PC-9 (cell line): ENCODE measurements at regions not wholly inside any gene's neighbourhood (a gene's known extent, or its start where the extent isn't known, plus 50 kb on each side); places are given as distances from the start of the nearest gene placed in this dataset.

Source experiments
- BruUV-seq: library from RNA; stranded (reverse); fragments of 400-500 nt; replicated peaks from 2 replicates; lab custom pipeline; 2021; lab: Mats Ljungman, UMichigan
- CTCF ChIA-PET: fragments of 300-600 bp; sonication (Branson Sonifier 250); formaldehyde crosslinking; loops from one replicate; lab custom pipeline; 2022; ENCODE audit warnings: antibody characterized with exemption; lab: Charles Lee
- POLR2A ChIA-PET: fragments of 300-600 bp; sonication (Branson Sonifier 250); formaldehyde crosslinking; loops from one replicate; lab custom pipeline; 2022; ENCODE audit warnings: antibody characterized with exemption; ENCODE audit not compliant: unreplicated experiment; lab: Charles Lee
- DNase-seq, 2 experiments: peaks; one replicate each; pipeline versions ENCODE4 v3.0.0 to v3.0.0-alpha.2; 2015 to 2022; ENCODE audit warnings: mixed read lengths in 1 of 2
- H2AFZ ChIP-seq: fragments of 200-600 bp; sonication (generic); 2 replicates; pipeline ENCODE4 v1.8.1; 2017; ENCODE audit warnings: antibody characterized with exemption
- H3F3A ChIP-seq: fragments of 200-600 bp; sonication (generic); 2 replicates; pipeline ENCODE4 v1.8.1; 2017; ENCODE audit warnings: antibody characterized with exemption, mild to moderate bottlenecking, low read depth; ENCODE audit not compliant: insufficient read depth
- H3K27ac ChIP-seq: fragments of 200-600 bp; sonication (generic); 2 replicates; pipeline ENCODE4 v1.6.1; 2016; ENCODE audit warnings: mixed run types
- H3K27me3 ChIP-seq: fragments of 200-600 bp; sonication (generic); 2 replicates; pipeline ENCODE4 v1.6.1; 2016; ENCODE audit warnings: low read depth, mixed run types; ENCODE audit not compliant: insufficient read depth
- H3K36me3 ChIP-seq: fragments of 200-600 bp; sonication (generic); 2 replicates; pipeline ENCODE4 v1.6.1; 2016; ENCODE audit warnings: low read depth, mixed run types
- H3K4me1 ChIP-seq: fragments of 200-600 bp; sonication (generic); replicated peaks from 2 replicates; pipeline ENCODE4 v1.6.1; 2016; ENCODE audit warnings: mixed run types; ENCODE audit not compliant: insufficient read depth
- H3K4me2 ChIP-seq: fragments of 200-600 bp; sonication (generic); 2 replicates; pipeline ENCODE4 v1.6.1; 2017; ENCODE audit warnings: mixed run types
- H3K4me3 ChIP-seq: fragments of 200-600 bp; sonication (generic); 2 replicates; pipeline ENCODE4 v1.6.1; 2016; ENCODE audit warnings: mixed run types
- H3K79me2 ChIP-seq: fragments of 200-600 bp; sonication (generic); 2 replicates; pipeline ENCODE4 v1.6.1; 2017; ENCODE audit warnings: low read depth, mixed run types
- H3K9me2 ChIP-seq: fragments of 200-600 bp; sonication (generic); 2 replicates; pipeline ENCODE4 v1.8.1; 2017; ENCODE audit warnings: mild to moderate bottlenecking; ENCODE audit not compliant: insufficient read depth
- H3K9me3 ChIP-seq: fragments of 200-600 bp; sonication (generic); 2 replicates; pipeline ENCODE4 v1.8.1; 2016; ENCODE audit warnings: low read depth; ENCODE audit not compliant: insufficient read depth
- H4K20me1 ChIP-seq: fragments of 200-600 bp; sonication (generic); 2 replicates; pipeline ENCODE4 v1.8.1; 2017; ENCODE audit not compliant: insufficient read depth
- CTCF ChIP-seq: fragments of 200-600 bp; sonication (generic); conservative IDR thresholded peaks from 2 replicates; pipeline ENCODE4 v1.6.1; 2017; ENCODE audit warnings: mixed run types, antibody characterized with exemption, mild to moderate bottlenecking, moderate library complexity
- EZH2 ChIP-seq: fragments of 200-600 bp; sonication (generic); IDR thresholded peaks from 2 replicates; pipeline ENCODE4 v1.8.0; 2017; ENCODE audit warnings: antibody characterized with exemption, low read depth
- intact Hi-C: fragments of 100-400 bp; cut with micrococcal nuclease; formaldehyde crosslinking; loops from one replicate; pipeline ENCODE4 v1.10.0; 2022; ENCODE audit not compliant: unreplicated experiment

- H3K9me3 ChIP-seq: no peaks in the 10 kb centered on the region
- ChIA-PET CTCF (no interaction called here), POLR2A (no interaction called here)
- H3K4me3 ChIP-seq: no peak overlapping the region
- H3F3A ChIP-seq: no peaks in the 10 kb centered on the region
- no peak for DNase-seq
- TF ChIP-seq CTCF (no peak), EZH2 (no peak)
- no peak overlapping the region for H3K27ac ChIP-seq
- no peaks in the 10 kb centered on the region for H3K4me1 ChIP-seq
- no peaks in the 10 kb centered on the region for H3K36me3 ChIP-seq
- no peaks in the 10 kb centered on the region for H3K9me2 ChIP-seq
- H4K20me1 ChIP-seq: no peaks in the 10 kb centered on the region
- H3K4me2 ChIP-seq: no peak overlapping the region
- intact Hi-C loops: no loop called here
- no peaks in the 10 kb centered on the region for H3K79me2 ChIP-seq
- no peaks in the 10 kb centered on the region for H3K27me3 ChIP-seq
- BruUV-seq: no TSS peak
- no peak overlapping the region for H2AFZ ChIP-seq
Observed at GRCh38 chr14:98144964-98145363, 1127.0 kb downstream of the BCL11B start.

- Histone ChIP-seq H3K79me2 (no peaks in the 10 kb centered on the region), H3K4me3 (no peak overlapping the region), H3K9me2 (no peaks in the 10 kb centered on the region), H3K36me3 (no peaks in the 10 kb centered on the region), H3K4me2 (no peak overlapping the region), H3K4me1 (no peaks in the 10 kb centered on the region), H3K27me3 (no peaks in the 10 kb centered on the region), H4K20me1 (no peaks in the 10 kb centered on the region), H3K9me3 (no peaks in the 10 kb centered on the region), H2AFZ (no peak overlapping the region), H3K27ac (no peak overlapping the region), H3F3A (no peaks in the 10 kb centered on the region)
- no peak for TF ChIP-seq CTCF
- no peak for TF ChIP-seq EZH2
- no TSS peak for BruUV-seq
- POLR2A ChIA-PET: no interaction called here
- intact Hi-C loops: no loop called here
- CTCF ChIA-PET: no interaction called here
- DNase-seq: no peak
Observed at GRCh38 chr14:98146416-98146815, 1125.6 kb downstream of the BCL11B start.

GRCh38 chr14:98154254-98154653, 1117.7 kb downstream of the BCL11B start:
- CTCF ChIA-PET: no interaction called here
- no peak for DNase-seq
- TF ChIP-seq CTCF: no peak
- TF ChIP-seq EZH2: no peak

More at GRCh38 chr14:98154254-98154653, 1117.7 kb downstream of the BCL11B start:
- intact Hi-C loops: no loop called here
- H4K20me1 ChIP-seq: no peaks in the 10 kb centered on the region
- no peak overlapping the region for H3K27ac ChIP-seq
- no peaks in the 10 kb centered on the region for H3K27me3 ChIP-seq
- no TSS peak for BruUV-seq
- H3K4me3 ChIP-seq: no peak overlapping the region
- H3K9me3 ChIP-seq: no peaks in the 10 kb centered on the region
- H3K9me2 ChIP-seq: no peaks in the 10 kb centered on the region
- no peaks in the 10 kb centered on the region for H3F3A ChIP-seq
- no peaks in the 10 kb centered on the region for H3K36me3 ChIP-seq
- H3K4me2 ChIP-seq: no peak overlapping the region
- H2AFZ ChIP-seq: no peak overlapping the region
- H3K79me2 ChIP-seq: no peaks in the 10 kb centered on the region
- no peaks in the 10 kb centered on the region for H3K4me1 ChIP-seq
- POLR2A ChIA-PET: no interaction called here
